GM13976 (cell line): ENCODE measurements at regions not wholly inside any gene's neighbourhood (a gene's known extent, or its start where the extent isn't known, plus 50 kb on each side); places are given as distances from the start of the nearest gene placed in this dataset.
A peak's percentile ranks its signal among the peaks of the same experiment; 100 is the strongest.

ENCODE experiments used
- DNase-seq: peaks from one replicate; pipeline ENCODE4 v3.0.0; 2012; ENCODE audit warnings: low spot score
- in situ Hi-C: fragments of 300-500 bp; cut with MboI; formaldehyde crosslinking; loops from one replicate; pipeline ENCODE4 v1.12.0; 2022; ENCODE audit warnings: low sequenced_read_pairs, mixed read lengths, inconsistent platforms; ENCODE audit not compliant: unreplicated experiment
- TF ChIP-seq, protein P1 (sequence below): IDR thresholded peaks from 2 replicates; pipeline ENCODE4 v1.5.1; 2012; ENCODE audit warnings: borderline replicate concordance, mild to moderate bottlenecking; ENCODE audit not compliant: insufficient read depth; ENCODE audit errors: extremely low read depth, missing control alignments, control extremely low read depth

GRCh38 chr21:38675182-38675824, 130.4 kb upstream of the ETS2 start:
- no peak for DNase-seq
- in situ Hi-C loops, result no loop called here

GRCh38 chr21:38678827-38679226, 126.9 kb upstream of the ETS2 start:
- no peak for DNase-seq
- TF ChIP-seq, protein P1, sequence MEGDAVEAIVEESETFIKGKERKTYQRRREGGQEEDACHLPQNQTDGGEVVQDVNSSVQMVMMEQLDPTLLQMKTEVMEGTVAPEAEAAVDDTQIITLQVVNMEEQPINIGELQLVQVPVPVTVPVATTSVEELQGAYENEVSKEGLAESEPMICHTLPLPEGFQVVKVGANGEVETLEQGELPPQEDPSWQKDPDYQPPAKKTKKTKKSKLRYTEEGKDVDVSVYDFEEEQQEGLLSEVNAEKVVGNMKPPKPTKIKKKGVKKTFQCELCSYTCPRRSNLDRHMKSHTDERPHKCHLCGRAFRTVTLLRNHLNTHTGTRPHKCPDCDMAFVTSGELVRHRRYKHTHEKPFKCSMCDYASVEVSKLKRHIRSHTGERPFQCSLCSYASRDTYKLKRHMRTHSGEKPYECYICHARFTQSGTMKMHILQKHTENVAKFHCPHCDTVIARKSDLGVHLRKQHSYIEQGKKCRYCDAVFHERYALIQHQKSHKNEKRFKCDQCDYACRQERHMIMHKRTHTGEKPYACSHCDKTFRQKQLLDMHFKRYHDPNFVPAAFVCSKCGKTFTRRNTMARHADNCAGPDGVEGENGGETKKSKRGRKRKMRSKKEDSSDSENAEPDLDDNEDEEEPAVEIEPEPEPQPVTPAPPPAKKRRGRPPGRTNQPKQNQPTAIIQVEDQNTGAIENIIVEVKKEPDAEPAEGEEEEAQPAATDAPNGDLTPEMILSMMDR, result no peak
- in situ Hi-C loops, result no loop called here

More at GRCh38 chr21:38675182-38675824, 130.4 kb upstream of the ETS2 start:
- TF ChIP-seq, protein P1, result no peak

DNA sequence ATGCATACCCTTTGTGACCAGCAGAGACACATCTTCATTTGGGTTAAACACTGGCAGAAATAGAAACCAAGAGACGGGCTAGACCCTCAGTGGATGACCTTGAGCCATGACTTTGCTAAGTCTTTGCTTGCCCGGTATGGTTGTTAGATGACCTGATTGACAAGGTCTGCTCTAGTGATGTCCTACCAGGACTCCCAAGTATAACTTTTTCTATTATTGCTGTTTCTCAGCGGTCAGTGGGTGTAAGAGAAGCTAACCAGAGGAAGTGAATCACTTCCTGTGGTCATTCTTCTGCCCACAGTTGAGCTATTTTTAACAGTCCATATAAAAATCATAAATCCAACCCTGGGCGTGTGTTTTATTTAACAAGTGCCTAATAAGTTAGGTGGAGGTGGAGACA, 126.2 kb upstream of the ETS2 start:
- in situ Hi-C loops, result no loop called here
- peak; percentile 59 for DNase-seq
- TF ChIP-seq, protein P1, result no peak

DNA sequence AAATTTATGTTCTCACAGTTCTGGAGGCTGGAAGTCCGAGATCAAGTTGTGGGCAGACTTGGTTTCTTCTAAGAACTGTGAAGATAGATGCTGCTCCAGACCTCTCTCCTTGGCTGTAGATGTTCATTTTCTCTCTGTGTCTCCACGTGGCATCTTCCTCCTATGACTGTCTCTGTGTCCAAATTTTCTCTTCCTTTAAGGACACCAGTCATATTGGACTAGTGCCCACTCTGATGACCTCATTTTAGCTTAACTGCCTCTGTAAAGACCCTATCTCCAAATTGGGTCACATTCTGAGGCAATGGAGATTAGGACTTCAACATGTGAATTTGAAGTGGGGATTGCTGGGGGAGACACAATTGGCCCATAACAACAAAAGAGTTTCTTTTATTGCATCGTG, 125.3 kb upstream of the ETS2 start:
- DNase-seq, result no peak
- TF ChIP-seq, protein P1, result no peak
- in situ Hi-C loops, result no loop called here

DNA sequence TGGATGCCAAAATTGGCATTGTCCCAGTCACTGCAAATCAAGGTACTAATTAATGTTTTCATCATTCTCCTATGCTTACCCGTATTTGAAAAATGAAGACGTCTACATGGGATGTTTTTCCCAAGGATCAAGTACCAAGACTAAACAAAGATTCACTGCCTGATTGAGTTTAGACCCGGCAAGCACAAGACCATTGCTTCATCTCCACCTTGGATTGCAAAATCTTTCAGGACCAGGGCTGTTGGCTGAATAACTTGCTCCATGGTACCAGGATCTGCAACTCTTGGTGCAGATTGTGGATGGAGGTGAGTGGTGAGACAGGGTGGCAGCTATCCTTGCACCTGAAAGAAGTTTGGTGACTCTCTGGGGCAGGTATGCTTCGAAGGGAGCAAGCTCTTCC, 122.5 kb upstream of the ETS2 start:
- TF ChIP-seq, protein P1, result no peak

DNA sequence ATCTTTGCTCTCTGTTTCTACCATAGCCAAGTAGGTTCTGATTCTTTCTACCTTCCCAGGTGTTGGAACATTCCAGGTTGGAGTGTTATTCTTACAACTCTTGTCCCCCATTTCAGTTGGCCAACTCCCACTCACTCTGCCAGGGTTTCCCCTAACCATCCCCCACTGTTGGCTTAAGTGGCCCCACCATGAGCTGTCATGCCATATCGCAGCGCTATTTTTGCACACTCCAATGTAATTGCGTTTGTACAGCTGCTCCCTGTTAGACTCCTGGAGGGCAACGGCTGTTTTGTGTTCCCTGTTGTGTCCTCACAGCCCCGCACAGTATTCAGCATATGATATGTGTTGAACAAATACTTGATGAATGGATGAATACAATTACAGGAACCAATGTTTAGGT, 117.7 kb upstream of the ETS2 start:
- in situ Hi-C loops, result no loop called here
- TF ChIP-seq, protein P1, result no peak
- no peak for DNase-seq

More for the DNA sequence above, 122.5 kb upstream of the ETS2 start:
- no peak for DNase-seq
- in situ Hi-C loops, result no loop called here
